H1 (cell line): ENCODE measurements at regions not wholly inside any gene's neighbourhood (a gene's known extent, or its start where the extent isn't known, plus 50 kb on each side); places are given as distances from the start of the nearest gene placed in this dataset.

Experiments used
- CTCF ChIA-PET: fragments of 300-600 bp; sonication (Branson Sonifier 250); formaldehyde crosslinking; loops from one replicate; lab custom pipeline; 2021; ENCODE audit not compliant: partially characterized antibody; lab: Charles Lee
- POLR2A ChIA-PET: fragments of 300-600 bp; sonication (Branson Sonifier 250); formaldehyde crosslinking; loops from one replicate; lab custom pipeline; 2021; ENCODE audit warnings: inconsistent platforms; ENCODE audit not compliant: partially characterized antibody; lab: Charles Lee
- DNase-seq, 2 experiments: peaks; one replicate each; pipeline versions ENCODE4 v3.0.0 to v3.0.0-alpha.2; 2010 to 2022; ENCODE audit warnings: low spot score in 2 of 2, low read depth in 1 of 2, mixed read lengths in 1 of 2
- FAIRE-seq: peaks from 2 replicates; lab custom pipeline; 2011; peaks lifted over from hg19 to GRCh38; lab: Jason Lieb, UNC
- H2AFZ ChIP-seq: 2 replicates; pipeline ENCODE4 v1.8.1; 2012; ENCODE audit warnings: low read length, inconsistent platforms
- H2AK5ac ChIP-seq: 2 replicates; pipeline ENCODE4 v1.6.1; 2013; ENCODE audit warnings: low read depth, low read length
- H2BK120ac ChIP-seq: replicated peaks from 2 replicates; pipeline ENCODE3; 2013; ENCODE audit warnings: low read depth, low read length, inconsistent platforms
- H2BK12ac ChIP-seq: 2 replicates; pipeline ENCODE4 v1.6.1; 2013; ENCODE audit warnings: low read depth, low read length
- H2BK15ac ChIP-seq: 2 replicates; pipeline ENCODE4 v1.6.1; 2013; ENCODE audit warnings: low read length
- H2BK20ac ChIP-seq: 2 replicates; pipeline ENCODE4 v1.6.1; 2013; ENCODE audit warnings: low read length
- H2BK5ac ChIP-seq: 2 replicates; pipeline ENCODE4 v1.6.1; 2013; ENCODE audit warnings: low read depth, low read length
- H3K14ac ChIP-seq: 2 replicates; pipeline ENCODE4 v1.6.1; 2013; ENCODE audit warnings: inconsistent platforms; ENCODE audit not compliant: insufficient read length
- H3K18ac ChIP-seq: 2 replicates; pipeline ENCODE4 v1.6.1; 2013; ENCODE audit warnings: low read length; ENCODE audit errors: extremely low read depth
- H3K23ac ChIP-seq: 2 replicates; pipeline ENCODE4 v1.6.1; 2013; ENCODE audit warnings: inconsistent platforms; ENCODE audit not compliant: insufficient read length
- H3K23me2 ChIP-seq: 2 replicates; pipeline ENCODE4 v1.6.1; 2013; ENCODE audit warnings: low read depth, low read length
- H3K27ac ChIP-seq: 2 replicates; pipeline ENCODE4 v1.6.1; 2011; ENCODE audit warnings: low read depth, low read length, inconsistent platforms
- H3K27me3 ChIP-seq, 4 experiments: replicated peaks in 1 of 4; 1 replicate in 1 of 4; 2 replicates in 3 of 4; pipeline versions ENCODE4 v1.6.1 to v1.8.1; 2011 to 2013; ENCODE audit warnings: low read length in 3 of 4, mild to moderate bottlenecking in 3 of 4, inconsistent platforms in 2 of 4, mixed read lengths in 2 of 4, moderate library complexity in 1 of 4; ENCODE audit not compliant: control insufficient read depth in 3 of 4, insufficient read depth in 3 of 4; ENCODE audit errors: extremely low read depth in 1 of 4
- H3K36me3 ChIP-seq, 4 experiments: 2 replicates each; pipeline versions ENCODE4 v1.6.1 to v1.8.1; 2011 to 2013; ENCODE audit warnings: mild to moderate bottlenecking in 4 of 4, low read length in 3 of 4, moderate library complexity in 2 of 4, control low read depth in 1 of 4, inconsistent platforms in 1 of 4; ENCODE audit not compliant: insufficient read depth in 4 of 4, control insufficient read depth in 2 of 4
- H3K4ac ChIP-seq: replicated peaks from 2 replicates; pipeline ENCODE3; 2013; ENCODE audit warnings: low read length, low read depth, mixed read lengths, inconsistent platforms; ENCODE audit not compliant: insufficient read length
- H3K4me1 ChIP-seq, 4 experiments: replicated peaks in 1 of 4; 1 replicate in 1 of 4; 2 replicates in 3 of 4; pipeline versions ENCODE4 v1.6.1 to v1.8.1; 2011 to 2013; ENCODE audit warnings: low read length in 3 of 4, inconsistent platforms in 2 of 4, mixed read lengths in 1 of 4; ENCODE audit not compliant: insufficient read depth in 4 of 4, control insufficient read depth in 3 of 4
- H3K4me2 ChIP-seq, 2 experiments: 2 replicates each; pipeline versions ENCODE4 v1.6.1 to v1.8.1; 2011 to 2013; ENCODE audit warnings: low read depth in 2 of 2, low read length in 2 of 2, control low read depth in 1 of 2, inconsistent platforms in 1 of 2, mild to moderate bottlenecking in 1 of 2; ENCODE audit not compliant: insufficient read depth in 1 of 2
- H3K4me3 ChIP-seq, 4 experiments: fragments of 200-600, 300-600 bp in 1 of 4; sonication (generic), shearing (Covaris generic), sonication (Bioruptor Twin) in 1 of 4; 2 replicates each; pipeline versions ENCODE4 v1.5.1 to v1.8.1; 2011 to 2016; ENCODE audit warnings: low read length in 4 of 4, low read depth in 3 of 4, control low read depth in 2 of 4, inconsistent platforms in 2 of 4, mild to moderate bottlenecking in 2 of 4, mixed read lengths in 1 of 4, moderate library complexity in 1 of 4; ENCODE audit not compliant: insufficient read depth in 2 of 4; ENCODE audit errors: extremely low read depth in 1 of 4
- H3K56ac ChIP-seq: replicated peaks from 2 replicates; pipeline ENCODE3; 2013; ENCODE audit warnings: low read depth, mild to moderate bottlenecking, mixed read lengths, low read length, inconsistent platforms; ENCODE audit not compliant: insufficient read length
- H3K79me1 ChIP-seq: 2 replicates; pipeline ENCODE4 v1.6.1; 2013; ENCODE audit warnings: low read depth, low read length, control low read depth
- H3K79me2 ChIP-seq, 2 experiments: 2 replicates each; pipeline versions ENCODE4 v1.6.1 to v1.8.1; 2012 to 2013; ENCODE audit warnings: low read length in 2 of 2, mild to moderate bottlenecking in 2 of 2, inconsistent platforms in 1 of 2; ENCODE audit not compliant: insufficient read depth in 2 of 2, control insufficient read depth in 1 of 2
- H3K9ac ChIP-seq, 4 experiments: replicated peaks in 1 of 4; 1 replicate in 1 of 4; 2 replicates in 3 of 4; pipeline versions ENCODE4 v1.6.1 to v1.8.1; 2011 to 2013; ENCODE audit warnings: low read depth in 3 of 4, low read length in 3 of 4, control low read depth in 2 of 4, mild to moderate bottlenecking in 2 of 4, moderate library complexity in 2 of 4, inconsistent platforms in 1 of 4; ENCODE audit errors: extremely low read depth in 1 of 4
- H3K9me3 ChIP-seq, 2 experiments: 2 replicates each; pipeline versions ENCODE4 v1.6.1 to v1.8.1; 2012 to 2013; ENCODE audit warnings: mild to moderate bottlenecking in 2 of 2, moderate library complexity in 2 of 2, control low read depth in 1 of 2, inconsistent platforms in 1 of 2, low read depth in 1 of 2, low read length in 1 of 2, mixed read lengths in 1 of 2; ENCODE audit not compliant: insufficient read depth in 2 of 2
- H4K20me1 ChIP-seq, 2 experiments: replicated peaks in 1 of 2; 2 replicates each; pipeline versions ENCODE3 to v1.8.1; 2011 to 2013; ENCODE audit warnings: inconsistent platforms in 2 of 2, low read length in 2 of 2, mild to moderate bottlenecking in 1 of 2; ENCODE audit not compliant: insufficient read depth in 2 of 2, control insufficient read depth in 1 of 2
- H4K5ac ChIP-seq: 2 replicates; pipeline ENCODE4 v1.6.1; 2013; ENCODE audit warnings: low read length, low read depth, mixed read lengths, inconsistent platforms; ENCODE audit not compliant: insufficient read length
- H4K8ac ChIP-seq: 2 replicates; pipeline ENCODE4 v1.8.0; 2013; ENCODE audit warnings: mild to moderate bottlenecking, moderate library complexity, low read length, inconsistent platforms; ENCODE audit not compliant: insufficient read depth; ENCODE audit errors: extremely low read depth
- H4K91ac ChIP-seq: replicated peaks from 2 replicates; pipeline ENCODE3; 2013; ENCODE audit warnings: low read length, mixed read lengths, inconsistent platforms; ENCODE audit not compliant: insufficient read length
- BACH1 ChIP-seq: IDR thresholded peaks from 2 replicates; pipeline ENCODE4 v1.6.1; 2012; ENCODE audit warnings: low read length, improper control_type of control experiment
- CHD1 ChIP-seq: IDR thresholded peaks from 2 replicates; pipeline ENCODE4 v1.6.1; 2012; ENCODE audit warnings: low read depth, low read length, improper control_type of control experiment
- CTCF ChIP-seq, 3 experiments: IDR thresholded peaks; 1 replicate in 2 of 3; 2 replicates in 1 of 3; pipeline versions ENCODE4 v1.5.1 to v1.6.1; 2011; ENCODE audit warnings: low read length in 3 of 3, mild to moderate bottlenecking in 3 of 3, inconsistent platforms in 2 of 3, low read depth in 1 of 3, moderate library complexity in 1 of 3; ENCODE audit not compliant: insufficient read depth in 1 of 3; ENCODE audit errors: control extremely low read depth in 1 of 3
- EGR1 ChIP-seq: IDR thresholded peaks from 2 replicates; pipeline ENCODE4 v1.6.1; 2011; ENCODE audit warnings: low read depth, low read length, borderline replicate concordance
- EZH2 ChIP-seq: fragments of 200-600 bp; sonication (generic); IDR thresholded peaks from 2 replicates; pipeline ENCODE4 v1.7.1; 2012; ENCODE audit warnings: low read depth, mild to moderate bottlenecking, moderate library complexity, low read length, inconsistent platforms; ENCODE audit not compliant: severe bottlenecking
- JUN ChIP-seq: IDR thresholded peaks from 2 replicates; pipeline ENCODE4 v1.6.1; 2011; ENCODE audit warnings: low read depth, mild to moderate bottlenecking, improper control_type of control experiment, low read length
- NRF1 ChIP-seq: IDR thresholded peaks from 2 replicates; pipeline ENCODE4 v1.6.1; 2011; ENCODE audit warnings: mild to moderate bottlenecking, low read depth, low read length, improper control_type of control experiment
- POU5F1 ChIP-seq: IDR thresholded peaks from 2 replicates; pipeline ENCODE4 v1.6.1; 2011; ENCODE audit warnings: low read depth, mild to moderate bottlenecking, low read length, moderate library complexity
- RXRA ChIP-seq: IDR thresholded peaks from 2 replicates; pipeline ENCODE4 v1.6.1; 2011; ENCODE audit warnings: low read depth, mild to moderate bottlenecking, low read length, moderate library complexity; ENCODE audit not compliant: insufficient read depth
- TAF1 ChIP-seq: IDR thresholded peaks from 2 replicates; pipeline ENCODE4 v1.6.1; 2011; ENCODE audit warnings: mild to moderate bottlenecking, low read depth, low read length
- WGBS, 2 experiments: shearing (Covaris generic) in 1 of 2; methylation state at CpG; one replicate each; pipeline versions ENCODE4 v1.1.6 to v1.1.7; 2013 to 2015; ENCODE audit warnings: low lambda C conversion rate in 2 of 2, mixed read lengths in 2 of 2, inconsistent platforms in 1 of 2, low coverage in 1 of 2, missing lambda C conversion rate in 1 of 2; ENCODE audit not compliant: insufficient replicate concordance in 2 of 2, insufficient coverage in 1 of 2, insufficient read length in 1 of 2; ENCODE audit errors: extremely low coverage in 1 of 2, missing lambda C conversion rate in 1 of 2; 5-methylcytosine and 5-hydroxymethylcytosine counted together
- TF ChIP-seq, protein P1 (sequence below): IDR thresholded peaks from 2 replicates; pipeline ENCODE4 v1.6.1; 2012; ENCODE audit warnings: low read length, inconsistent platforms

- H2BK12ac ChIP-seq: no peak overlapping the region
- no peak overlapping the region for H3K9ac ChIP-seq
- no peaks in the 10 kb centered on the region for H4K20me1 ChIP-seq
- H3K27me3 ChIP-seq: no peaks in the 10 kb centered on the region
- no peak overlapping the region for H2AFZ ChIP-seq
- no peaks in the 10 kb centered on the region; the same call in 1 of the 2 replicates for H3K23me2 ChIP-seq
- FAIRE-seq: no peak
- H4K8ac ChIP-seq: no peak overlapping the region
- H3K14ac ChIP-seq: no peak overlapping the region
- no peak overlapping the region for H3K27ac ChIP-seq
- no peak overlapping the region for H2BK120ac ChIP-seq
- no peak overlapping the region for H3K4me2 ChIP-seq
- H3K9me3 ChIP-seq: no peaks in the 10 kb centered on the region
- H2BK5ac ChIP-seq: no peak overlapping the region
- 90% methylated on average over 4 of the region's 4 CpGs; no CpG with 5 or more reads in 1 of the 2 experiments for WGBS, 2 experiments
- no peak overlapping the region for H3K23ac ChIP-seq
- no peak overlapping the region for H4K91ac ChIP-seq
- no peak for DNase-seq
- no peak overlapping the region for H4K5ac ChIP-seq
- H2BK15ac ChIP-seq: no peak overlapping the region
- ChIA-PET POLR2A (no interaction called here), CTCF (interaction anchor here (0.6 to 1.2 kb wide), 5 partner anchors 15 to 1330 kb away, joined by 3 to 4 read pairs (median 3); no protein-coding TSS in a partner anchor)
- no peak overlapping the region for H3K56ac ChIP-seq
- H3K4me1 ChIP-seq: no peaks in the 10 kb centered on the region
- H3K18ac ChIP-seq: no peak overlapping the region
- no peaks in the 10 kb centered on the region for H3K36me3 ChIP-seq
- H3K4ac ChIP-seq: no peak overlapping the region
- no peaks in the 10 kb centered on the region for H3K79me1 ChIP-seq
- no peak overlapping the region for H2BK20ac ChIP-seq
- H3K4me3 ChIP-seq: no peak overlapping the region
- H3K79me2 ChIP-seq: no peaks in the 10 kb centered on the region
- no peak overlapping the region for H2AK5ac ChIP-seq
- TF ChIP-seq EGR1: no peak
- no peak for TF ChIP-seq CHD1
- no peak for TF ChIP-seq BACH1
- TF ChIP-seq EZH2: no peak
- TF ChIP-seq CTCF (IDR thresholded peaks at IDR 0.05; ENCODE audit: control extremely low read depth in 1 of 3, insufficient read depth in 1 of 3, low read depth in 1 of 3, low read length in 3 of 3): no peak
- TF ChIP-seq, protein P1, sequence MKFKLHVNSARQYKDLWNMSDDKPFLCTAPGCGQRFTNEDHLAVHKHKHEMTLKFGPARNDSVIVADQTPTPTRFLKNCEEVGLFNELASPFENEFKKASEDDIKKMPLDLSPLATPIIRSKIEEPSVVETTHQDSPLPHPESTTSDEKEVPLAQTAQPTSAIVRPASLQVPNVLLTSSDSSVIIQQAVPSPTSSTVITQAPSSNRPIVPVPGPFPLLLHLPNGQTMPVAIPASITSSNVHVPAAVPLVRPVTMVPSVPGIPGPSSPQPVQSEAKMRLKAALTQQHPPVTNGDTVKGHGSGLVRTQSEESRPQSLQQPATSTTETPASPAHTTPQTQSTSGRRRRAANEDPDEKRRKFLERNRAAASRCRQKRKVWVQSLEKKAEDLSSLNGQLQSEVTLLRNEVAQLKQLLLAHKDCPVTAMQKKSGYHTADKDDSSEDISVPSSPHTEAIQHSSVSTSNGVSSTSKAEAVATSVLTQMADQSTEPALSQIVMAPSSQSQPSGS: no peak
- TF ChIP-seq RXRA: no peak
- no peak for TF ChIP-seq NRF1
- no peak for TF ChIP-seq JUN
- TF ChIP-seq TAF1: no peak
- no peak for TF ChIP-seq POU5F1
Observed at GRCh38 chr3:148084931-148085330, 612.8 kb upstream of the AGTR1 start.
